Astrocyte (in vitro differentiated cells and primary cell): ENCODE measurements at regions not wholly inside any gene's neighbourhood (a gene's known extent, or its start where the extent isn't known, plus 50 kb on each side); places are given as distances from the start of the nearest gene placed in this dataset.

ENCODE experiments used
- DNase-seq: peaks from one replicate; pipeline ENCODE4 v3.0.0-alpha.2; 2010; ENCODE audit warnings: low read depth
- FAIRE-seq: peaks from 2 replicates; lab custom pipeline; 2011; peaks lifted over from hg19 to GRCh38; lab: Jason Lieb, UNC
- H2AFZ ChIP-seq: 2 replicates; pipeline ENCODE4 v1.6.0; 2012; ENCODE audit warnings: low read depth, low read length, inconsistent platforms
- H3K27ac ChIP-seq: 2 replicates; pipeline ENCODE4 v1.5.1; 2011; ENCODE audit warnings: low read depth, low read length, inconsistent platforms
- H3K27me3 ChIP-seq: 2 replicates; pipeline ENCODE4 v1.6.0; 2011; ENCODE audit warnings: low read length, inconsistent platforms; ENCODE audit not compliant: insufficient read depth
- H3K36me3 ChIP-seq: 2 replicates; pipeline ENCODE4 v1.5.1; 2011; ENCODE audit warnings: low read length, inconsistent platforms; ENCODE audit not compliant: insufficient read depth
- H3K4me1 ChIP-seq: 2 replicates; pipeline ENCODE4 v1.5.1; 2011; ENCODE audit warnings: low read length, inconsistent platforms; ENCODE audit not compliant: insufficient read depth
- H3K4me2 ChIP-seq: 2 replicates; pipeline ENCODE4 v1.6.0; 2012; ENCODE audit warnings: low read length, inconsistent platforms
- H3K4me3 ChIP-seq: 2 replicates; pipeline ENCODE4 v1.5.1; 2011; ENCODE audit warnings: low read depth, mild to moderate bottlenecking, low read length, inconsistent platforms; ENCODE audit not compliant: insufficient read depth
- H3K79me2 ChIP-seq: 2 replicates; pipeline ENCODE4 v1.6.0; 2012; ENCODE audit warnings: mild to moderate bottlenecking, low read length, inconsistent platforms; ENCODE audit not compliant: insufficient read depth
- H3K9ac ChIP-seq: 2 replicates; pipeline ENCODE4 v1.6.0; 2012; ENCODE audit warnings: mild to moderate bottlenecking, low read length, inconsistent platforms
- H3K9me3 ChIP-seq: 2 replicates; pipeline ENCODE4 v1.5.1; 2012; ENCODE audit warnings: low read depth, mild to moderate bottlenecking, low read length, inconsistent platforms; ENCODE audit not compliant: insufficient read depth
- H4K20me1 ChIP-seq: 2 replicates; pipeline ENCODE4 v1.6.0; 2012; ENCODE audit warnings: low read length, inconsistent platforms; ENCODE audit not compliant: insufficient read depth
- H3K27ac Mint-ChIP-seq: one replicate; pipeline ENCODE4 v1.8.0; 2021; ENCODE audit warnings: mild to moderate bottlenecking, mixed read lengths; ENCODE audit not compliant: unreplicated experiment
- H3K27me3 Mint-ChIP-seq: one replicate; pipeline ENCODE4 v1.8.0; 2021; ENCODE audit warnings: low read depth, mixed read lengths; ENCODE audit not compliant: unreplicated experiment
- H3K36me3 Mint-ChIP-seq: one replicate; pipeline ENCODE4 v1.8.0; 2021; ENCODE audit warnings: low read depth, mixed read lengths; ENCODE audit not compliant: unreplicated experiment
- H3K4me1 Mint-ChIP-seq: one replicate; pipeline ENCODE4 v1.8.0; 2021; ENCODE audit warnings: low read depth, mixed read lengths; ENCODE audit not compliant: unreplicated experiment
- H3K4me3 Mint-ChIP-seq: one replicate; pipeline ENCODE4 v1.8.0; 2021; ENCODE audit warnings: mild to moderate bottlenecking, moderate library complexity, mixed read lengths; ENCODE audit not compliant: unreplicated experiment
- H3K9me3 Mint-ChIP-seq: one replicate; pipeline ENCODE4 v1.8.0; 2021; ENCODE audit warnings: mild to moderate bottlenecking, mixed read lengths; ENCODE audit not compliant: unreplicated experiment
- EZH2 ChIP-seq: IDR thresholded peaks from 2 replicates; pipeline ENCODE4 v1.6.1; 2012; ENCODE audit warnings: mild to moderate bottlenecking, low read length, inconsistent platforms; ENCODE audit not compliant: insufficient read depth
- TF ChIP-seq, protein P1 (sequence below): IDR thresholded peaks from 2 replicates; pipeline ENCODE4 v1.5.1; 2011; ENCODE audit warnings: low read depth, mild to moderate bottlenecking, inconsistent platforms, low read length, moderate library complexity; ENCODE audit not compliant: insufficient read depth

DNA sequence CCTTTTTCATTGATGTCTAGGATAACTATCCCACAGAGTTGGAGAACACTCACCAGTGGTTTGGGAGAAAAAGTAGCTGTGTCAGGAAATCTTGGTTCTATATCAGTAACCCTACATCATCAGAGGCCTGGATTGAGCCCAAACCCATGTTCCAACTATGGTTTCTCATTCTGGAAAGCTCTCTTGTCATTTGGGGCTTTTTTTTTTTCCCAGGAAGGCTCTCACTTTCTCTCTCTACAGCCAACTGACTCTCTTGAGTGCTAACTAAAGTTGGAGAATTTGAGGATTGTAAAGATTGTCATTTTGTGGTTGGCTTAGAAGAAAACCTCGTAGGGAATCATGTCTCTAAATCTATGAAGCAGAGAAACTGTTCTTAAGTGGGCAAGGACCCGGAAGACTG is 228.2 kb upstream of the DIPK2B start:
- FAIRE-seq = no peak
- H3K9me3 Mint-ChIP-seq = no peaks in the 10 kb centered on the region
- H3K4me2 ChIP-seq = no peak overlapping the region
- H3K9me3 ChIP-seq = no peaks in the 10 kb centered on the region
- H3K27ac Mint-ChIP-seq = no peak overlapping the region
- TF ChIP-seq, protein P1, sequence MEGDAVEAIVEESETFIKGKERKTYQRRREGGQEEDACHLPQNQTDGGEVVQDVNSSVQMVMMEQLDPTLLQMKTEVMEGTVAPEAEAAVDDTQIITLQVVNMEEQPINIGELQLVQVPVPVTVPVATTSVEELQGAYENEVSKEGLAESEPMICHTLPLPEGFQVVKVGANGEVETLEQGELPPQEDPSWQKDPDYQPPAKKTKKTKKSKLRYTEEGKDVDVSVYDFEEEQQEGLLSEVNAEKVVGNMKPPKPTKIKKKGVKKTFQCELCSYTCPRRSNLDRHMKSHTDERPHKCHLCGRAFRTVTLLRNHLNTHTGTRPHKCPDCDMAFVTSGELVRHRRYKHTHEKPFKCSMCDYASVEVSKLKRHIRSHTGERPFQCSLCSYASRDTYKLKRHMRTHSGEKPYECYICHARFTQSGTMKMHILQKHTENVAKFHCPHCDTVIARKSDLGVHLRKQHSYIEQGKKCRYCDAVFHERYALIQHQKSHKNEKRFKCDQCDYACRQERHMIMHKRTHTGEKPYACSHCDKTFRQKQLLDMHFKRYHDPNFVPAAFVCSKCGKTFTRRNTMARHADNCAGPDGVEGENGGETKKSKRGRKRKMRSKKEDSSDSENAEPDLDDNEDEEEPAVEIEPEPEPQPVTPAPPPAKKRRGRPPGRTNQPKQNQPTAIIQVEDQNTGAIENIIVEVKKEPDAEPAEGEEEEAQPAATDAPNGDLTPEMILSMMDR = no peak
- TF ChIP-seq EZH2 = no peak
- no peak overlapping the region for H3K9ac ChIP-seq
- no peaks in the 10 kb centered on the region for H3K4me1 ChIP-seq
- no peaks in the 10 kb centered on the region for H3K36me3 Mint-ChIP-seq
- no peak overlapping the region for H3K4me3 Mint-ChIP-seq
- H4K20me1 ChIP-seq = no peaks in the 10 kb centered on the region
- peaks cover 13% of the 10 kb centered on the region for H3K4me1 Mint-ChIP-seq
- no peak overlapping the region for H3K27ac ChIP-seq
- H3K27me3 ChIP-seq = no peaks in the 10 kb centered on the region
- H3K79me2 ChIP-seq = no peaks in the 10 kb centered on the region
- H3K4me3 ChIP-seq = no peak overlapping the region
- H3K27me3 Mint-ChIP-seq = no peaks in the 10 kb centered on the region
- H2AFZ ChIP-seq = no peak overlapping the region
- DNase-seq = peak; percentile 80
- H3K36me3 ChIP-seq = no peaks in the 10 kb centered on the region

DNA sequence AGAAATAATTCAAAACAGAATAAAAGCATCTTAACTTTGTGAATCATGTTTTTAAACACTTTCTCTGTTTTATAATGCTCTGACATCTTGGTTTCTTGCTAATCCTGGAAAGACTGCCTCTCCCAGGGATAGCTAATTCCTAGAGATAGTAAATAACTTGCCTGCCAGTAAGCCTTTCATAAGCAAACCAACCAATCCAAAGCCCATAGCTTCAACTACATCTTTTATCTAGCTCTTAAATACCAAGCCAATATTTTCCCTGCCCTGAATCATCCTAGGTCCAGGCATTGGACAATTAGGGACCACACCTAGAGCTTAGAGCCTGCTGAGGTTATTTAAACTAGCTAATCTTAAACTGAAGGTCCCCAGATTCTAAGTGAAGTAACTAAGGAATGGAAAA is 223.7 kb upstream of the DIPK2B start:
- Histone ChIP-seq H3K36me3 (no peaks in the 10 kb centered on the region), H3K9ac (no peak overlapping the region), H3K79me2 (no peaks in the 10 kb centered on the region), H3K9me3 (no peaks in the 10 kb centered on the region), H3K27me3 (no peaks in the 10 kb centered on the region), H3K4me2 (no peak overlapping the region), H4K20me1 (no peaks in the 10 kb centered on the region), H3K4me3 (no peak overlapping the region), H3K4me1 (no peaks in the 10 kb centered on the region), H2AFZ (no peak overlapping the region), H3K27ac (no peak overlapping the region)
- Mint-ChIP-seq H3K27me3 (no peaks in the 10 kb centered on the region), H3K4me3 (no peak overlapping the region), H3K4me1 (peaks cover 21% of the 10 kb centered on the region), H3K9me3 (peaks cover 4% of the 10 kb centered on the region), H3K27ac (no peak overlapping the region), H3K36me3 (no peaks in the 10 kb centered on the region)
- no peak for FAIRE-seq
- DNase-seq = no peak
- TF ChIP-seq, protein P1 = no peak
- TF ChIP-seq EZH2 = no peak

DNA sequence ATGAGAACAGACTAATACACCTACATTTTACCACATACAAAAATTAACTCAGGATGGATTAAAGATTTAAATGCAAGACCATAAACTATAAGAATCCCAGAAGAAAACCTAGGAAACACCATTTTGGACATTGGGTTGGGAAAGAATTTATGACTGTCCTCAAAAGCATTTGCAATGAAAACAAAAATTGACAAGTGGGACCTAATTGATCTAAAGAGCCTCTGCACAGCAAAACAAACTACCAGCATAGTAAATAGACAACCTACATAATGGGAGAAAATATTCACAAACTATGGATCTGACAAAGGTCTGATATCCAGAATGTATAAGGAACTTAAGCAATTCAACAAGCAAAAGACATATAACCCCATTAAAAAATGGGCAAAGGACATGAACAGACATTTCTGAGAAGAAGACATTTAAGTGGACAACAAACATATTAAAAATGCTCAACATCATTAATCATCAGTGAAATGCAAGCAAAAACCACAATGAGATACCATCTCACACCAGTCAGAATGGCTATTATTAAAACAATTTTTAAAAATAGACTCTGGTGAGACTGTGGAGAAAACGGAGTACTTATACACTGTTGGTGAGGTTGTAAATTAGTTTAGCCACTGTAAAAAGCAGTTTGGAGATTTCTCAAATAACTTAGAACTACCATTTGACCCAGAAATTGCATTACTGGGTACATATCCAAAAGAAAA is 221.7 kb upstream of the DIPK2B start:
- H3K79me2 ChIP-seq = no peaks in the 10 kb centered on the region
- no peaks in the 10 kb centered on the region for H3K36me3 ChIP-seq
- H3K27ac ChIP-seq = no peak overlapping the region
- no peaks in the 10 kb centered on the region for H3K4me1 ChIP-seq
- no peak overlapping the region for H3K4me3 Mint-ChIP-seq
- peak; percentile 53 for DNase-seq
- FAIRE-seq = peak; percentile 90
- no peak overlapping the region for H3K4me3 ChIP-seq
- peaks cover 4% of the 10 kb centered on the region for H3K9me3 Mint-ChIP-seq
- no peaks in the 10 kb centered on the region for H3K27me3 Mint-ChIP-seq
- TF ChIP-seq EZH2 = no peak
- TF ChIP-seq, protein P1 = no peak
- H4K20me1 ChIP-seq = no peaks in the 10 kb centered on the region
- H3K4me1 Mint-ChIP-seq = peaks cover 14% of the 10 kb centered on the region
- no peaks in the 10 kb centered on the region for H3K9me3 ChIP-seq
- H3K27me3 ChIP-seq = no peaks in the 10 kb centered on the region
- H2AFZ ChIP-seq = no peak overlapping the region
- no peaks in the 10 kb centered on the region for H3K36me3 Mint-ChIP-seq
- H3K27ac Mint-ChIP-seq = peak overlapping the region; percentile 83
- H3K4me2 ChIP-seq = no peak overlapping the region
- no peak overlapping the region for H3K9ac ChIP-seq
